T-helper 17 cell (primary cell): ENCODE measurements at regions not wholly inside any gene's neighbourhood (a gene's known extent, or its start where the extent isn't known, plus 50 kb on each side); places are given as distances from the start of the nearest gene placed in this dataset.

Experiments
- ATAC-seq: fragments of 150-1000 bp; cut with Tn5 transposase; 2 replicates; pipeline ENCODE4 v1.10.0; 2021; ENCODE audit warnings: mild to moderate bottlenecking, moderate library complexity
- DNase-seq, 3 donors: peaks; one replicate each; pipeline versions ENCODE4 v3.0.0 to v3.0.0-alpha.2; 2020 to 2021
- H3K9me3 ChIP-seq: one replicate; pipeline ENCODE4 v1.7.0; 2013; ENCODE audit warnings: low read length, mild to moderate bottlenecking; ENCODE audit not compliant: control insufficient read depth, poor library complexity, severe bottlenecking
- H3K27ac Mint-ChIP-seq: one replicate; pipeline ENCODE4 v1.8.0; 2022; ENCODE audit warnings: mild to moderate bottlenecking, moderate library complexity, mixed read lengths
- H3K27me3 Mint-ChIP-seq: one replicate; pipeline ENCODE4 v1.8.0; 2022; ENCODE audit warnings: mixed read lengths
- H3K36me3 Mint-ChIP-seq: one replicate; pipeline ENCODE4 v1.8.0; 2022; ENCODE audit warnings: low read depth, mixed read lengths
- H3K4me1 Mint-ChIP-seq: one replicate; pipeline ENCODE4 v1.8.0; 2022; ENCODE audit warnings: mild to moderate bottlenecking, mixed read lengths
- H3K4me3 Mint-ChIP-seq: one replicate; pipeline ENCODE4 v1.8.0; 2022; ENCODE audit warnings: mild to moderate bottlenecking, moderate library complexity, mixed read lengths

GRCh38 chr9:28650327-28650726 lies 1077.0 kb upstream of the C9orf72 start:
- Mint-ChIP-seq H3K27ac (no peak overlapping the region), H3K27me3 (no peaks in the 10 kb centered on the region), H3K4me3 (no peak overlapping the region), H3K4me1 (no peaks in the 10 kb centered on the region), H3K36me3 (no peaks in the 10 kb centered on the region)
- DNase-seq (no peak), ATAC-seq (no peak)
- H3K9me3 ChIP-seq, result no peaks in the 10 kb centered on the region

- ATAC-seq, result no peak
These were observed 1077.9 kb upstream of the C9orf72 start for GRCh38 chr9:28651050-28651722.

GRCh38 chr9:28653216-28653615 lies 1079.9 kb upstream of the C9orf72 start:
- H3K27me3 Mint-ChIP-seq, result no peaks in the 10 kb centered on the region
- H3K9me3 ChIP-seq, result no peaks in the 10 kb centered on the region
- DNase-seq (no peak), ATAC-seq (no peak)
- H3K27ac Mint-ChIP-seq, result no peak overlapping the region
- no peaks in the 10 kb centered on the region for H3K36me3 Mint-ChIP-seq
- H3K4me1 Mint-ChIP-seq, result no peaks in the 10 kb centered on the region
- no peak overlapping the region for H3K4me3 Mint-ChIP-seq

More at GRCh38 chr9:28651050-28651722, 1077.9 kb upstream of the C9orf72 start:
- no peaks in the 10 kb centered on the region for H3K36me3 Mint-ChIP-seq
- DNase-seq, result no peak
- H3K9me3 ChIP-seq, result no peaks in the 10 kb centered on the region
- no peak overlapping the region for H3K4me3 Mint-ChIP-seq
- H3K27me3 Mint-ChIP-seq, result no peaks in the 10 kb centered on the region
- H3K4me1 Mint-ChIP-seq, result no peaks in the 10 kb centered on the region
- H3K27ac Mint-ChIP-seq, result no peak overlapping the region

- Mint-ChIP-seq H3K36me3 (no peaks in the 10 kb centered on the region), H3K4me3 (no peak overlapping the region), H3K27ac (no peak overlapping the region), H3K4me1 (no peaks in the 10 kb centered on the region), H3K27me3 (no peaks in the 10 kb centered on the region)
- no peak for ATAC-seq
- no peaks in the 10 kb centered on the region for H3K9me3 ChIP-seq
- DNase-seq, result no peak
These were observed 1083.4 kb upstream of the C9orf72 start for GRCh38 chr9:28656727-28657126.

- Mint-ChIP-seq H3K36me3 (no peaks in the 10 kb centered on the region), H3K4me3 (no peak overlapping the region), H3K4me1 (no peaks in the 10 kb centered on the region), H3K27ac (no peak overlapping the region), H3K27me3 (no peaks in the 10 kb centered on the region)
- DNase-seq (no peak), ATAC-seq (no peak)
- no peaks in the 10 kb centered on the region for H3K9me3 ChIP-seq
These were observed 1088.6 kb upstream of the C9orf72 start for GRCh38 chr9:28661853-28662252.

- no peak for ATAC-seq
- Mint-ChIP-seq H3K4me3 (no peak overlapping the region), H3K4me1 (no peaks in the 10 kb centered on the region), H3K27me3 (no peaks in the 10 kb centered on the region), H3K36me3 (no peaks in the 10 kb centered on the region), H3K27ac (no peak overlapping the region)
- DNase-seq, result no peak
- H3K9me3 ChIP-seq, result no peaks in the 10 kb centered on the region
These were observed 1089.4 kb upstream of the C9orf72 start for GRCh38 chr9:28662675-28663074.

GRCh38 chr9:28668158-28668557 lies 1094.9 kb upstream of the C9orf72 start:
- DNase-seq (no peak), ATAC-seq (no peak)
- no peaks in the 10 kb centered on the region for H3K9me3 ChIP-seq
- no peak overlapping the region for H3K27ac Mint-ChIP-seq
- no peaks in the 10 kb centered on the region for H3K36me3 Mint-ChIP-seq
- no peaks in the 10 kb centered on the region for H3K4me1 Mint-ChIP-seq
- no peak overlapping the region for H3K4me3 Mint-ChIP-seq
- H3K27me3 Mint-ChIP-seq, result no peaks in the 10 kb centered on the region

GRCh38 chr9:28671000-28671399 lies 1097.7 kb upstream of the C9orf72 start:
- H3K4me1 Mint-ChIP-seq, result no peaks in the 10 kb centered on the region
- DNase-seq, result no peak
- no peak overlapping the region for H3K4me3 Mint-ChIP-seq
- H3K9me3 ChIP-seq, result no peaks in the 10 kb centered on the region
- no peak overlapping the region for H3K27ac Mint-ChIP-seq
- H3K36me3 Mint-ChIP-seq, result no peaks in the 10 kb centered on the region
- H3K27me3 Mint-ChIP-seq, result no peaks in the 10 kb centered on the region
- no peak for ATAC-seq

- Mint-ChIP-seq H3K4me3 (no peak overlapping the region), H3K36me3 (no peaks in the 10 kb centered on the region), H3K4me1 (no peaks in the 10 kb centered on the region), H3K27me3 (no peaks in the 10 kb centered on the region), H3K27ac (no peak overlapping the region)
- DNase-seq, result no peak
- no peak for ATAC-seq
- H3K9me3 ChIP-seq, result no peaks in the 10 kb centered on the region
These were observed 1104.8 kb upstream of the C9orf72 start for GRCh38 chr9:28678097-28678496.

- H3K4me1 Mint-ChIP-seq, result no peaks in the 10 kb centered on the region
- no peaks in the 10 kb centered on the region for H3K27me3 Mint-ChIP-seq
- no peak overlapping the region for H3K27ac Mint-ChIP-seq
- no peaks in the 10 kb centered on the region for H3K36me3 Mint-ChIP-seq
- no peaks in the 10 kb centered on the region for H3K9me3 ChIP-seq
- H3K4me3 Mint-ChIP-seq, result no peak overlapping the region
- DNase-seq, result no peak
- ATAC-seq, result no peak
These were observed 1114.9 kb upstream of the C9orf72 start for GRCh38 chr9:28688172-28688571.

- H3K27me3 Mint-ChIP-seq, result no peaks in the 10 kb centered on the region
- no peaks in the 10 kb centered on the region for H3K4me1 Mint-ChIP-seq
- no peak overlapping the region for H3K27ac Mint-ChIP-seq
- H3K9me3 ChIP-seq, result no peaks in the 10 kb centered on the region
- no peak overlapping the region for H3K4me3 Mint-ChIP-seq
- ATAC-seq (no peak), DNase-seq (no peak)
- no peaks in the 10 kb centered on the region for H3K36me3 Mint-ChIP-seq
These were observed 1118.7 kb upstream of the C9orf72 start for GRCh38 chr9:28692012-28692411.

- ATAC-seq, result no peak
- Mint-ChIP-seq H3K36me3 (no peaks in the 10 kb centered on the region), H3K4me1 (no peaks in the 10 kb centered on the region), H3K27me3 (no peaks in the 10 kb centered on the region), H3K27ac (no peak overlapping the region), H3K4me3 (no peak overlapping the region)
- no peaks in the 10 kb centered on the region for H3K9me3 ChIP-seq
- no peak for DNase-seq
These were observed 1123.7 kb upstream of the C9orf72 start for GRCh38 chr9:28696960-28697359.

- Mint-ChIP-seq H3K27me3 (no peaks in the 10 kb centered on the region), H3K27ac (no peak overlapping the region), H3K4me3 (no peak overlapping the region), H3K4me1 (no peaks in the 10 kb centered on the region), H3K36me3 (no peaks in the 10 kb centered on the region)
- DNase-seq (no peak), ATAC-seq (no peak)
- no peaks in the 10 kb centered on the region for H3K9me3 ChIP-seq
These were observed 1126.4 kb upstream of the C9orf72 start for GRCh38 chr9:28699632-28700031.

GRCh38 chr9:28707616-28708015 lies 1134.3 kb upstream of the C9orf72 start:
- Mint-ChIP-seq H3K36me3 (no peaks in the 10 kb centered on the region), H3K27ac (no peak overlapping the region), H3K4me1 (no peaks in the 10 kb centered on the region), H3K4me3 (no peak overlapping the region), H3K27me3 (no peaks in the 10 kb centered on the region)
- ATAC-seq (no peak), DNase-seq (no peak)
- no peaks in the 10 kb centered on the region for H3K9me3 ChIP-seq
